NCI-H345 treated with DMSO at 0.1 percent for 48 hours (cell line): ENCODE measurements at regions not wholly inside any gene's neighbourhood (a gene's known extent, or its start where the extent isn't known, plus 50 kb on each side); places are given as distances from the start of the nearest gene placed in this dataset.
"Not testable (repeated sequence)": the region's sequence is repeated elsewhere in the genome, so short reads cannot be mapped to it uniquely, and the experiment has no call there.

Source experiments
- DNase-seq: peaks from one replicate; lab custom pipeline; 2025; ENCODE audit not compliant: unreplicated experiment; lab: John Stamatoyannopoulos, UW

DNA sequence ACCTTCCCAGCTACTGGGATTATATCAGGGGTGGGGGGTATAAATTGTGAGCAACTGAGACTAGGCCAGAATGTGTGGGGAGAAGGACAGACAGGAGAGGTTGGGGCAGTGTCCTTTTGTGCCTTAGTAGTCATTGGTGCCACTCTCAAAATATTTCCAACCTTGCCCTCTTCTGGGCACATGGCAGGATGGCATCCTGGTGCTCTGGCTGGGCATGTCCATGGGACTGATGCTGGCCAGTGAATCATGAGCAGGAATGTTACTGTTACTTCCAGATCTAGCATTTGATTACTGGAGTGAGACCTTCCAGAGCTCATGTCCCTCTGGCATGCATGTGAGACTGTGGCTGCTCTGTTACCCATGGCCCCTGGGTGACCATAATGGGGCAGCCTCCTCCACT, 151.2 kb downstream of the MATN1 start:
- DNase-seq, result no peak

DNA sequence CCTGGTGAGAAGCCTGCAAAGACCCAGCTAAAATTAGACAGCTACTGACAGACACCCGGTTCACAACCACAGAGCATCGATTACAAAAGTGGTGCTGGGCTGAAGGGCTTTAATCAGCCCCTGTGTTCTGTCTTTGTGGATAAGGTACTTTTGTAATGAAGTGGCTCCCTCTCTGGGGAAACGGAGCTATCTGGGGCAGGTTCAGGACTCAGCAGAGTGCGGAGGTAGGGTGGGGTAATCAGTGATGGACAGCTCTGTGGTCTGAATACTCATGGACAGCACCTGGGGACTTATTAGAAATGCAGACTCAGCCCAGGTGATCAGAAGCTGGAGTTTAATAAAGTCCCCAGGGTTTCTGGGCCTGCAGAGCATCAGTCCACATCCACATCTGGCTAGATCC, 152.0 kb downstream of the MATN1 start:
- no peak for DNase-seq

DNA sequence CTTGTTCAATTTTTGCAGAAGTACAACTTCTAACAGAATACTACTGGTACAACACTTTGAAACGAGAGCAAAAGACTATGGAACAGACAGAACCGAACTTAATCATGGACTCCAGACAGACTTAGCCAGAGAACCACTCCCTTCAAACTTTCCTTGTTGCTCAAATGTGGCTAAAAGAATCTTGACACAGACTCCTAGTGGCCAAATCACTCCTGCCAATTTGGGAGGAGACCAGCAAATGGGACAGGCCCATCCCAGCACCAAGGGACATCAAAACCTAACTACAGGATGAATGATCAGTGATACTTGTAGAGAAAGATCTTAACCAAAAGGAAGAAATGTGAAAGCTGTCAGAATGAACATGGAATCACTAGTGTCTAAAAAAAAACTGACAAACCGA, 154.0 kb downstream of the MATN1 start:
- no peak for DNase-seq

DNA sequence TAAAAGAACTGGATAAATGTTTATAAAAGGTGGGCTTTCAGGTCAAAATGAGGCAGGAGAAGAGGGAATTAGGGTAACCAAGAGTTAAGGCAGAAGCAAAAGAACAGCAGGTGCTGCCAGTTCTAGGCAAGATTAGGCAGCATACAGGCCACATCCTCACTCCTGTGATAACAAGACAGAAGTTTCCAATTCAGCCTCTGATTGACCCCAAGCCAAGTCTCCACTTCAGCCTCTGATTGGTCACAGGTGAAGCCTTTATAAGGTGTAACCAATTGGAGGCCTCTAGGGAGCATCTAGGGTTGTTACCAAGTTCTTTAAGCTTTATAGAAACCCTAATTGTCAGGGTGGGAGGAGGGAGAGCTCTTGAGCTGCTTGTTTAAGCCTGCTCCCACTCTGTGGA, 160.8 kb downstream of the MATN1 start:
- no peak for DNase-seq

DNA sequence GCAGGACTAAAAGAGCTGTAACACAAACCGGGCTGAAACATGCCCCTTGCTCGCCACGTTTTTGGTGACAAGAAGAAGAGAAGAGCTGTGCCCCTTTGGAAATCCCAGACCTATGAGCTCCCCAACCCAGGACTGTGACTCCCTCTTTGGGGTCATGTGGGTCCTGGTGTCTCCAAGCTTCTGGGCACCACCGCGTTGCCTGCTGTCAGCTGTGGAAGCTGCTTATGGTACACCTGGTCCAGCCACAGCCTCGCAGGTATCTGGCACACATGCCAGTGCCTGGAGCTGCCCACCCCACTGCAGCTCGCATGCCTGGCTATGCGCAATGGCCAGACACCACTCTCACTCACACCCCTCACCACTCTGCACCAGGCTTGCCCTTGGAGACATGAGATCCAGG, 171.8 kb downstream of the MATN1 start:
- no peak for DNase-seq

DNA sequence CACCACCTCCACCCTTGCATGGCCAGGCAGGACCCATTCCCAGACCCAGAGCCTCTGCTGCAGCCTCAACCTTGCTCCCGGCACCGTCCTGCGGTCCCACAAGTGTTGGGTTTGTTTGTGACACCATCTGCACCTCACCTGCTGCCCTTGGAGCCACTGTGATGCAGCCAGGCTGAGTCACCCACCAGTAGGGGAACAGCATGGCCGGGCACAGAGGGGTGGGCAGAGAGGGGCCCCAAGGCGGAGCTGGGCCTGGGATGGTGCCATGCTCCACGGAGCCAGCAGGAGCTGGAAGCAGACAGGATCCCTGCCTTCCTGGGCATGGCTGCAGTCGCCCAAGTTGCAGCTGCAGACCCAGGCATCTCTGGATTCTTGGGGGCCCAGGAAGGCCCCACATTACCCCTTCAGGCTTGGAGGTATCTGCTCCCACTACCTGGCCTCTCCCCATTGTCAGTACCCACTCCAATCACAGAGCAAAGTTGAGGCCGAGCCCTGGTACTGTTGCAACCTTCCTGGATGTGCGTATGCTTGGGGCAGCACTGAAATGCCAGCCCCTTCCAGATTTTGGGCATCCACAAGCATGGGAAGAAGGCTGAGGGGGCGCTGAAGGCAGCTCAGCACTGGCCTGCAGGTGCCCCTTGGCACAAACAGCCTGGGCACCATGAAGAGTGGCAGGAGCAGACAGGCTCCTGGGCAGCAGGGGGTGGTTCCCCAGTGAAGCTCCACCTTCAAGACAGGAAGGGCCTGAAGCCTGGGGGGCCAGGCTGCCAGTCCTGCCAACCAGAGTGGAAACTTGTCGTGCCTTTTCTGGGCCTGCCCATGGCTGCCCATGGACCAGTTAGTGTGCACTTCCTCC, 172.8 kb downstream of the MATN1 start:
- DNase-seq, result no peak

DNA sequence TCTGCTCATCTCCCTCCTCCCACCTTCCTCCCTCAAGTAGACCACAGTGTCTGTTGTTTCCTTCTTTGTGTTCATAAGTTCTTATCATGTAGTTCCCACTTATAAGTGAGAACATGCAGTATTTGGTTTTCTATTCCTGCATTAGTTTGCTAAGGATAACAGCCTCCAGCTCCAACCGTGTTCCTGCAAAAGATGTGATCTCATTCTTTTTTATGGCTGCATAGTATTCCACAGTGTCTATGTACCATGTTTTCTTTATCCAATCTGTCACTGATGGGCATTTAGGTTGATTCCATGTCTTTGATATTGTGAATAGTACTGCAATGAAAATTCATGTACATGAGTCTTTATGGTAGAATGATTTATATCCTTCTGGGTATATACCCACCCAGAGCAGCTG, 173.5 kb downstream of the MATN1 start:
- not testable (repeated sequence) for DNase-seq

DNA sequence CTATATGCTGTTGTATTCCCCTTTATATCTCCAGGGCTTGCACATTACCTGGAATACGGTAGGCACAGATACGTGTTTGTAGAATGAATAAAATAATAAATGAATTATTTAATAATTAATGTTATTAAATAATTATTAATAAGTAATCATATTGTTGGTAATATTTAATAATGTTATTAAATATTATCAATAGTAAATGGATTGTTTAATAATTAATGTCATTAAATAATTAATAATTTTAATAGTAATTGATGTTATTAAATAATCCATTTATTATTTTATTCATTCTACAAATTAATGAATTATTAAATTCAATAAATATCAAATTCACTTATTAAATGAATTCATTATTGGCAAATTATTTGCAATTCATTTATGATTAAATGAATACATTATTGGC, 175.1 kb downstream of the MATN1 start:
- DNase-seq, result no peak

DNA sequence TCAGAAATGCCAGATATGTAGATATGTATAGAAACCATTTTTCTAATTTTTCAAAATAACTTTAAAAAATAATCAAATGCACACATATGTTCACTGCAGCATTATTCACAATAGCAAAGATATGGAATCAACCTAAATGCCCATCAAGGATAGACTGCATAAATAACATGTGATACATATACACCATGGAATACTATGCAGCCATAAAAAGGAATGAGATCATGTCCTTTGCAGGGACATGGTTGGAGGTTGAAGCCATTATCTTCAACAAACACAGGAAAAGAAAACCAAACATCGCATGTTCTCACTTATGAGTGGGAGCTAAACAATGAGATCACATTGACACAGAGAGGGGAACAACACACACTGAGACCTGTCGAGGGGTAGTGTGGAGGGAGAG, 176.1 kb downstream of the MATN1 start:
- DNase-seq, result not testable (repeated sequence)

DNA sequence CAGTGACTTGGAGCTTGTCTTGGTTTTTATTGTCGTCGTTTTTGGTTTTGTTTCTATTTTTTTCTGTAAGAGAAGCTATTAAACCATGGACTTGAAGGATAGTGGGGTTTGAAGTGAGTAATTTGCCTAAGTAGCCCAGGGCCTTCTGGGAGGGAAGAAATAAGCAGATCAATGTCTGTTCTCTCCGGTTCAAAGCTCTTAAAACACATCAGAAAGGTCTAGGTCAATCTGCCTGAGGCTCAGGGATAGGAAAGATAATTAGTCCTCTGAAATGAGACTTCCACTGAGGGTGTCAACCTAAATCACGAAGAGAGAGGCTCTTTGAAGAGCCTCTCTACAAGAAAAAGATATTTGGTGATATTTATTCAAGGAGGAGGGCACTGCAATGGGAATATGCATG, 178.0 kb downstream of the MATN1 start:
- DNase-seq, result no peak

DNA sequence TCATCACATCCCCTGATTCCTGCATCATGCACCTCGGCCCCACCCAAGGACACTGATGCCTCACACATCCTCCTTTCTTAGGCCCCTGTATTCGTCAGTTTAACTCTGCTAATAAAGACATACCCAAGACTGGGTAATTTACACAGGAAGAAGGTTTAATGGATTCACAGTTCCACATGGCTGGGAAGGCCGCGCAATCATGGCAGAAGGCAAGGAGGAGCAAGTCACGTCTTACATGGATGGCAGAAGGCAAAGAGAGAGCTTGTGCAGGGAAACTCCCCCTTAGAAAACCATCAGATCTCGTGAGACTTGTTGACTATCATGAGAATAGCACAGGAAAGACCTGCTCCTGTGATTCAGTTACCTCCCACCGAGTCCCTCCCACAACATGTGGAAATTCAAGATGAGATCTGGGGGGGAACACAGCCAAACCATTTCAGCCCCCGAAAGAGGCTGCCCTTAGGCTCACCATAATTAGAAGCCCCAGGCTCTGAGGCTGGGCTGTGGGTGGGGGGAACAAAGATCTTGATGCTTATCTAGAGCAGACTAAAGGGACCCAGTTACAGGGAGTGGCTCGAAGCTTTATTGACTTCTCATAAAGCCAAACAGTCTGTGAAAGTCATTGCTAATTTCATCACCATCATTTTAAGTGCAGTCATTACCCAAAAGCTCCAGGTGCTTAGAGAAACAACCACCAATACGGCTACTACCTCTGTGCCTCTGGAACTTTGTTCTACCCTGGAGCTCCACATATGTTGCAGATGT, 181.5 kb downstream of the MATN1 start:
- DNase-seq, result no peak

DNA sequence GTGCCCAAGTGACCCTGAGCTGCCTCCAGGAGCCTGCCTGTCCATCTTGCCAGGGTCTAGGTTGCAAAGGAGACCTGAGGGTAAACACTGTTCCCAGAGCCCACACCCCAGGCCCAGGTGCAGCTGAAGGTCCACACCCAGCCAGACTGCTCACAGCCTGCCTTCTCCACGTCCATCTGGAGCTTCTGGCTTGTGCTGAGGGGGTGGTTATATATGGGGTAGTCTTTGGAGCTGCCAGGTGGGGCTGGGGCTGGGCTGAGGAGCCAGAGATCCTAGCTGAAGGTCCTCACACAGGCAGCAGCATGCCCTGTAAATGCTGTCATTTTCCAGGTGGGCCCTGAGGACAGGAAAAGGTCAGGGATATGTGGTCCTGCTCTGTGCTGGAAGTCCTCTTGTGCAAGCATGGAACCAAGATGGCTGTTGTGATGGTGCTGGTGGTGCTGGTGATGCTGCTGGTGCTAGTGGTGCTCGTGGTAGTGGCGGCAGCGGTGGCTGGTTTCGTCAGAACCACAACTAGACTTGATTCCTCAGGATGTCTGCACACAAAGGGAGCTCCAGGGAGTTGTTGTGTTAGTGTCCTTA, 182.7 kb downstream of the MATN1 start:
- DNase-seq, result no peak

DNA sequence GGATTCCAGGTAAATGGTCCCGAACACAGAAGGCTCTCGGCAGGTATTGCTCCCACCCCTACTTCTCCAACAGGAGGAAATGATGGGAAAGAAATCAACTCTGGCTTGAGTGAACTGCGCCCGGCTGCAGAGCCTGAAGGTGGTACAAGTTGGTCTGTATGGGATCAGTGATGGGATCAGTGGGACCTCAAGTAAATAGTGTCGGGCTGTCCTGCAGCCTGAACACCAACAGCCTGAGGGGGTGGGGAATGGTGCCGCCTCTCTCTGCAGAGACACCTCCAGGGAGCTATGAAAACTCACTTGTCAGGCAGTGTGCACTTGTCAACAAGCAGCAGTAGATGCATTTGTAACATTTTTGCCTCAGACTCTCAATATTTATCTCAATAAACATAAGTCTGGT, 183.5 kb downstream of the MATN1 start:
- DNase-seq, result no peak

DNA sequence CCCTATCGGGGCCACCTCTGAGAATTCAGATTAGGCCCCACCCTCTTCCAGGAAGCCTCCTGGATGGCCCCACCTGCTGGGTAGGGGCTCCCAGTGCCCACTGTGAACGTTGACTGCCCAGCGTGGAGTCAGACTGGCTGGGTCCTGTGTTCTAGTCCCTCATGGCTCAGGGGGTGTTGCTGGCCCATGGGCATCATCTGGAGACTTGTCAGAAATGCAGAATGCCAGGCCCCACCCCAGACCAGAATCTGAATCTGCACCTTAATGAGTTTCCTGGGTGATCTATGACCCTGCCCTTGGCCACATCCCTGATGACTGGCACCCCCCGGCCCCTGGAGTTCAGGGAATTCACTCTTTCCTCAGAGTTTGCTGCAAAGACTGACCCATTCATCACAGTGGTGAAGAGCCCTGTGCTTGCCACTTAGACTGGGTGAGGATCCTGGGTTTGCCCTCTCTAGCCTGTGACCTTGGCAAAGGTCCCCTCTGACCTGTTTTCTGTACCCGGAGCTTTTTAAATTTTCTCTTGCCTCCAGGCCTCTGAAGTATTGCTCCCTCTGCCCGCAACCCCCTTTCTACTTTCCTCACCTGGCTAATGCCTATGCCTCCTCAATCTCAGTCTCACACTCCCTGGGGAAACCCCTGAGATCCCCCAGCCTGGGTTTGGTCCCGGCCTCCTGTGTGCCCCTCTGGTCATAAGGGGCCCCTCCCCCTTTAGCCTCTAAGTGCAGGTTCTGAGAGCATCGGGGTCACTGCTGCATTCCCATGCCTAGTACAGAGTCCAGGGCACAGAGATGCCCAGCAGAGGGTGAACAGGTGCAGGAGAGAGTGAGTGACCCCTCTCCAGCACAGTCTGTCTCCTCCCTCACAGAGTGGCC, 184.2 kb downstream of the MATN1 start:
- DNase-seq, result no peak

DNA sequence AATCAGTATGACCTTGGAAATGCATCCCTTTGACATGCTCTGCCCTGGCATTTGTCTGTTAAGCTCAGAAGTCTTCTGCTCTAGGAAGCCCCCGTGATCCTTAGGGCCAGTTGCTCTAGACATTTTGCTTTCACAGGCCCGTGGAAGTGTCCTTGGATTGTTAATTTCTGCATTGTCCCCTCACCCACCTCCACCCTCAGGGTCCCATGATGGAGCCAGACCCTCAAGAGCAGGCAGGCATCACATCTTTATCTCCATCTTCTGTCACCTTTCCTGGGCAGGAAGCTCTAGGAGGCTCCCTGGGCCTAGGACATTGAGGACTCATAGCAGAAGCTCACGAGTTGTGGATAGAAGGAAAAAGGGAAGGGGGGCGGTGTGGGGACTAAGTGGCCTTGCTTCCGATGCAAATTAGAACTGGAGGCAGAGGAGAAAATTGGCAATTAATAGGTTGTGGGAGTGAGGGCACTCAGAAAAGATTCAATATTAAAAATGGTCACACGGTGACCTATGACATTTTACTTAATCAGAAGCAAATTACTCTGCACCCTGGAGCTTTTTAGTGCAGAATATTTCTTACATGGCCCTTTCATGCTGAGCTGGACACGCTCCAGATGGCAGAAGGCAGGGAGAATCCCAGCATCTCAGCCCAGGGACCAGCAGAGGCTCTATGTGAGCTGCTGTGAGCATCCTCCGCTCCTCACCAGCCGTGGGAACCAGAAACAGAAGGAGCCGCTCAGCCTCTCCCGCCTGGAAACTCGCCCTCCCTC, 185.0 kb downstream of the MATN1 start:
- DNase-seq, result no peak

DNA sequence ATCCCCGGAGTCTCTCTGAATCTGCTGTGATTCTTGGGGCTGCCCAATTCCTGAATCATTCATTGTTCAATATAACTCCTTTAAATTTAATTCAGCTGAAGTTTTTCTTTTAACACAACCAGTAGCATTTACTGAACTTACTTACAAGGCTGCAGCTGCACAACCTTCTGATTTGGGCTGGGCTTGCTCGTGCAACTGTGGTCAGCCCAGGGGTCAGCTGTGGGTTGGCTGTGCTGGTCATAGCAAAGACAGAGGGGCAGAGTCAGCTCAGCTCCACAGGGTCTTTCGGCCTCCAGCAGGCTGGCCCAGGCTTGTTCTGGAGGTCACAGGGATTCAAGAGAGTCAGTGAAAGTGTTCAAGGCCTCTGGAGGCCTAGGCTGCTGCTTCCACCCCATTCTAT, 186.1 kb downstream of the MATN1 start:
- no peak for DNase-seq

DNA sequence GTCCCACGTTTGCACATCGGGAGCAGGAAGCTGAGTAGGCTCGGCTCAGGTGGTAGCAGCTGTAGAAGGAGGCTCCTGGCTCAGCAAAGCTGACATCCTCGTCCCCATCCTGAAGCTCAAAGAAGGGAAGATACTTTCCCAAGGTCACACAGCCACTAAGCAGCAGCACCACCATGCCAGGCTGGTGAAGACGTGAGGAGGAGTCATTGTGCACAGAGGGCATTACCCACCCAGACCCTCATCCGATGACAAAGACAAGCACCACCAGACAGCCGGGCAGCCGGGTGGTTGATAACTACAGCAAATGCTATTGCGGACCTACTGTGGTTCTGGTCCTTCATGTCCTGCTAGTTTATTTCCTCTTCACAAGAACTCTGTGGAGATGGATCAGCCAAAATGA, 186.9 kb downstream of the MATN1 start:
- DNase-seq, result no peak

DNA sequence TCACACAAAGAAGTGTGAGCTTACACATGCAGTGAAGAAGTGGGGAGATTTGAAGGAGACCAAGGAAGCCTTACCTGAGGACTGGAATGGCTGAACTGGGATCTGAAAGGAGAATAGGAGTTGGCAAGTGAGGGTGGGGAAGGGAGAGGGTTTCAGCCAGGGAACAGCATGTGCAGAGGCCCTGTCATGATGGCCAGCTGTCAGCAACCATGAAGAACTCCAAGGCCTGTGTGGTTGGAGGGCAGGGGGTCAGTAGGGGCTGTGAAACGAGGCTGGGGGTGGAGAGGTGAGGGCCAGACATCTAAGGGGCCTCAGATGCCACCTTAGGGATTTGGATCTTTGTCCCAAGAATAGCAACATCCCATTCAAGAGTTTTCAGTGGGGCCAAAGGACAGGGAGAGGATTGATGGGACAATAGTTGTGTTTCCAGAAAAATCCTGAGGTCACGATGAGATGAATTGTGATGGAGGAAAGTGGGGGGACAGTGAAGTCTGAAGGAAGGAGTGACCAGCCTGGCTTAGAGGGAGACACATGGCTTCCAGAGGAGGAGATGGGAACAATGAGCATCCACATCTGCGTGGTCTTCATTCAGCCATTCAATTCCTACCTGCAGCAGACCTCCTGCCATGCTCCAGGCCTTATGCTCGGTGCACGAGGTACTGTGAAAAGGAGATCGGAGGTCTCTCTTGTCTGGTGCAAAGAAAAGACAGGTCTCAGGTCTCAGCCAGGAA, 187.6 kb downstream of the MATN1 start:
- DNase-seq, result no peak

DNA sequence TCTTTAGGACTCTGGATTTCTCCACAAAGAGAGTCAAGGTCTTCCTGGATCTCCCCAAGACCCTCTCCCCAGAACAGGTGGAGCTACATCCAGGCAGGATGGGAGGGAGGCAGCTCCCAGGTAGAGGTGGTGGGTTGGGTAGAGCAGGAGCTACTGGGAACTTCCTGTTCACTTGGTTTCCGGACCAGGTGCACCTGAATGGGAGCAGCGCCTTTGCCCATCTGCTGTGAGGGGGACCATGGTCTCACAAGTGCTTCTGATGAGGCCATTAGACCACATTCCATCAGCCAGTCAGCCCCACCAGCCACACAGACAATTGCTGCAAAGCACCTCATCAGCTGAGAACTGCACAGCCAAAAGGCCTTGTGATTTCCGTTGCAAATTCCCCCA, 188.8 kb downstream of the MATN1 start:
- no peak for DNase-seq
